Endothelial cell of umbilical vein (primary cell): ENCODE measurements at regions not wholly inside any gene's neighbourhood (a gene's known extent, or its start where the extent isn't known, plus 50 kb on each side); places are given as distances from the start of the nearest gene placed in this dataset.
A peak's percentile ranks its signal among the peaks of the same experiment; 100 is the strongest.

Experiments
- BruUV-seq: library from RNA; stranded (reverse); fragments of 400-500 nt; replicated peaks from 2 replicates; lab custom pipeline; 2021; lab: Mats Ljungman, UMichigan
- CTCF ChIA-PET: fragments of 300-600, 350-600 bp; sonication (Branson Sonifier 250); formaldehyde crosslinking; loops from one replicate; lab custom pipeline; 2021; ENCODE audit warnings: antibody characterized with exemption, inconsistent platforms; lab: Charles Lee
- POLR2A ChIA-PET: fragments of 300-600, 350-600 bp; sonication (Branson Sonifier 250); formaldehyde crosslinking; loops from one replicate; lab custom pipeline; 2021; ENCODE audit warnings: antibody characterized with exemption, inconsistent platforms; lab: Charles Lee
- DNase-seq: peaks from one replicate; pipeline ENCODE4 v3.0.0-alpha.2; 2011; ENCODE audit warnings: low read depth, low spot score
- FAIRE-seq: peaks from 2 replicates; lab custom pipeline; 2011; peaks lifted over from hg19 to GRCh38; lab: Jason Lieb, UNC
- H2AFZ ChIP-seq: 2 replicates; pipeline ENCODE4 v1.6.0; 2012; ENCODE audit warnings: low read depth, low read length, control low read depth, inconsistent platforms
- H3K27ac ChIP-seq: 2 replicates; pipeline ENCODE4 v1.5.1; 2011; ENCODE audit warnings: low read depth, mild to moderate bottlenecking, control low read depth, low read length, moderate library complexity; ENCODE audit not compliant: insufficient read depth
- H3K27me3 ChIP-seq, 2 experiments: 2 replicates each; pipeline versions ENCODE4 v1.6.0 to v1.6.1; 2011; ENCODE audit warnings: low read length in 2 of 2, mixed read lengths in 1 of 2; ENCODE audit not compliant: control insufficient read depth in 2 of 2, insufficient read depth in 2 of 2
- H3K36me3 ChIP-seq, 2 experiments: 2 replicates in 1 of 2; 3 replicates in 1 of 2; pipeline ENCODE4 v1.5.1; 2011; ENCODE audit warnings: low read length in 2 of 2, mild to moderate bottlenecking in 1 of 2, moderate library complexity in 1 of 2; ENCODE audit not compliant: control insufficient read depth in 2 of 2, insufficient read depth in 2 of 2; ENCODE audit errors: extremely low read depth in 1 of 2
- H3K4me1 ChIP-seq: 3 replicates; pipeline ENCODE4 v1.5.1; 2011; ENCODE audit warnings: mild to moderate bottlenecking, low read length; ENCODE audit not compliant: control insufficient read depth, insufficient read depth; ENCODE audit errors: extremely low read depth
- H3K4me2 ChIP-seq: 2 replicates; pipeline ENCODE4 v1.6.1; 2011; ENCODE audit warnings: low read length, control low read depth, mixed read lengths; ENCODE audit not compliant: insufficient read depth
- H3K4me3 ChIP-seq, 3 experiments: fragments of 200-600 bp in 1 of 3; sonication (generic), shearing (Covaris generic) in 1 of 3; replicated peaks in 1 of 3; 2 replicates each; pipeline ENCODE4 v1.5.1; 2011 to 2016; ENCODE audit warnings: control low read depth in 3 of 3, low read length in 3 of 3, mild to moderate bottlenecking in 2 of 3, inconsistent platforms in 1 of 3, low read depth in 1 of 3, moderate library complexity in 1 of 3; ENCODE audit not compliant: insufficient read depth in 1 of 3
- H3K79me2 ChIP-seq: 2 replicates; pipeline ENCODE4 v1.6.0; 2012; ENCODE audit warnings: low read length, inconsistent platforms; ENCODE audit not compliant: control insufficient read depth, insufficient read depth
- H3K9ac ChIP-seq: replicated peaks from 2 replicates; pipeline ENCODE3; 2011; ENCODE audit warnings: low read length, control low read depth; ENCODE audit not compliant: insufficient read depth; ENCODE audit errors: extremely low read depth
- H3K9me1 ChIP-seq: replicated peaks from 3 replicates; pipeline ENCODE4 v1.6.0; 2011; ENCODE audit warnings: mild to moderate bottlenecking, low read length; ENCODE audit not compliant: control insufficient read depth, insufficient read depth; ENCODE audit errors: extremely low read depth
- H3K9me3 ChIP-seq: replicated peaks from 2 replicates; pipeline ENCODE4 v1.5.1; 2012; ENCODE audit warnings: low read length, inconsistent platforms; ENCODE audit not compliant: control insufficient read depth, insufficient read depth
- H4K20me1 ChIP-seq: replicated peaks from 2 replicates; pipeline ENCODE3; 2011; ENCODE audit warnings: mild to moderate bottlenecking, low read length; ENCODE audit not compliant: control insufficient read depth, insufficient read depth; ENCODE audit errors: extremely low read depth
- CTCF ChIP-seq, 2 donors: IDR thresholded peaks; 1 replicate in 1 of 2; 2 replicates in 1 of 2; pipeline ENCODE4 v1.5.1; 2011; ENCODE audit warnings: low read length in 2 of 2, mild to moderate bottlenecking in 2 of 2, moderate library complexity in 2 of 2, control low read depth in 1 of 2, inconsistent platforms in 1 of 2, low read depth in 1 of 2; ENCODE audit not compliant: insufficient read depth in 1 of 2; ENCODE audit errors: extremely low read depth in 1 of 2
- EZH2 ChIP-seq: IDR thresholded peaks from 2 replicates; pipeline ENCODE4 v1.6.1; 2012; ENCODE audit warnings: borderline replicate concordance, low read depth, mild to moderate bottlenecking, moderate library complexity, low read length, inconsistent platforms; ENCODE audit not compliant: severe bottlenecking
- FOS ChIP-seq: IDR thresholded peaks from 2 replicates; pipeline ENCODE4 v1.6.1; 2011; ENCODE audit warnings: mild to moderate bottlenecking, low read length, moderate library complexity, borderline replicate concordance; ENCODE audit not compliant: insufficient read depth
- GATA2 ChIP-seq: IDR thresholded peaks from 2 replicates; pipeline ENCODE4 v1.7.0; 2011; ENCODE audit warnings: low read depth, mild to moderate bottlenecking, moderate library complexity, mixed read lengths, low read length; ENCODE audit not compliant: insufficient read length, insufficient read depth
- JUN ChIP-seq: IDR thresholded peaks from 2 replicates; pipeline ENCODE4 v1.6.1; 2011; ENCODE audit warnings: borderline replicate concordance, low read depth; ENCODE audit not compliant: insufficient read length, insufficient read depth
- MAX ChIP-seq: IDR thresholded peaks from 2 replicates; pipeline ENCODE4 v1.6.1; 2011; ENCODE audit not compliant: insufficient read depth, insufficient read length
- MYC ChIP-seq: IDR thresholded peaks from one replicate; pipeline ENCODE4 v1.6.1; 2011; ENCODE audit warnings: mild to moderate bottlenecking, low read depth, low read length
- POLR2A ChIP-seq: IDR thresholded peaks from 2 replicates; pipeline ENCODE4 v1.6.1; 2012; ENCODE audit warnings: low read depth, mild to moderate bottlenecking, control low read depth, low read length
- POLR2AphosphoS5 ChIP-seq: IDR thresholded peaks from 2 replicates; pipeline ENCODE4 v1.6.1; 2012; ENCODE audit warnings: low read depth, mild to moderate bottlenecking, control low read depth, low read length, moderate library complexity; ENCODE audit not compliant: insufficient read depth
- dilution Hi-C: fragments of 300-500 bp; cut with MboI; formaldehyde crosslinking; loops from one replicate; pipeline ENCODE4 v1.15.0; 2019; ENCODE audit warnings: low sequenced_read_pairs; ENCODE audit not compliant: extremely low pct_ligation_motif_present
- intact Hi-C: fragments of 100-400 bp; cut with micrococcal nuclease; formaldehyde crosslinking; loops from one replicate; pipeline ENCODE4 v1.10.0; 2022

GRCh38 chr1:83693427-83694126 is 305.4 kb downstream of the TTLL7 start:
- H4K20me1 ChIP-seq, result no peaks in the 10 kb centered on the region
- no peak for TF ChIP-seq FOS
- no peak for TF ChIP-seq POLR2AphosphoS5
- TF ChIP-seq EZH2, result no peak
- no peak for TF ChIP-seq JUN
- TF ChIP-seq MYC, result no peak
- TF ChIP-seq GATA2, result no peak
- no peak for TF ChIP-seq CTCF (IDR thresholded peaks at IDR 0.05; ENCODE audit: extremely low read depth in 1 of 2, insufficient read depth in 1 of 2, low read depth in 1 of 2, low read length in 2 of 2)
- TF ChIP-seq MAX, result no peak
- TF ChIP-seq POLR2A, result no peak
- peak; percentile 9 for DNase-seq
- H2AFZ ChIP-seq, result peak overlapping the region; percentile 39
- peak; percentile 59 for FAIRE-seq
- no peaks in the 10 kb centered on the region for H3K79me2 ChIP-seq
- intact Hi-C loops, result no loop called here
- peaks cover 0 to 3% of the 10 kb centered on the region in 2 experiments for H3K27me3 ChIP-seq
- peak overlapping the region; percentile 41 for H3K4me2 ChIP-seq
- no peaks in the 10 kb centered on the region for H3K9me3 ChIP-seq
- H3K4me1 ChIP-seq, result peaks cover 11% of the 10 kb centered on the region
- no peak overlapping the region for H3K27ac ChIP-seq
- dilution Hi-C loops, result no loop called here
- no peaks in the 10 kb centered on the region for H3K9me1 ChIP-seq
- H3K4me3 ChIP-seq, result peak overlapping the region in 1 of 3 experiments; percentile 7
- H3K36me3 ChIP-seq, result no peaks in the 10 kb centered on the region
- CTCF ChIA-PET, result interaction anchor here (0.6 kb wide), 2 partner anchors 23 to 871 kb away, joined by 3 read pairs; no protein-coding TSS in a partner anchor
- no TSS peak for BruUV-seq
- POLR2A ChIA-PET, result no interaction called here
- no peak overlapping the region for H3K9ac ChIP-seq
